HK-2 (cell line): ENCODE measurements at regions not wholly inside any gene's neighbourhood (a gene's known extent, or its start where the extent isn't known, plus 50 kb on each side); places are given as distances from the start of the nearest gene placed in this dataset.
"Not testable (repeated sequence)": the region's sequence is repeated elsewhere in the genome, so short reads cannot be mapped to it uniquely, and the experiment has no call there.

Source experiments
- DNase-seq: peaks from one replicate; pipeline ENCODE4 v3.0.0-alpha.2; 2018; ENCODE audit not compliant: unreplicated experiment

DNA sequence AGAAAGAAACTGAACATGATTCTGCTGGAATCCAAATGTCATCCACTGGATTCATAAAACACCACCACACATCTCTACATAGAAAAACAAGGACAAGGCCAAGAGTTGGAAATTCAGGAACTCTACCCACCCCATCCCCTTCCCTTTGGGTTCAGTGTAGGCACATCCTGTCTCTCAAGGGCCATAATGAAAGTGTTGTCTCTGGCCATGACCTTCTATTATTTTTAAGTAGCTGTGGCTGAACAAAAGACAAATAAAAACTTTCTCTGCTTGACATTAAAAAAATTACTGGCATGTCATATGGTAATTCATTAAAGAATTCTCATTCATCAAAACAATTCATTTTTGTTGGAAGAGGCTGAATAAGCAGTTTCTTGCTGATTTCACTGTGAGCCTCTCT is 54.9 kb upstream of the ZBTB18 start:
- DNase-seq, result no peak

DNA sequence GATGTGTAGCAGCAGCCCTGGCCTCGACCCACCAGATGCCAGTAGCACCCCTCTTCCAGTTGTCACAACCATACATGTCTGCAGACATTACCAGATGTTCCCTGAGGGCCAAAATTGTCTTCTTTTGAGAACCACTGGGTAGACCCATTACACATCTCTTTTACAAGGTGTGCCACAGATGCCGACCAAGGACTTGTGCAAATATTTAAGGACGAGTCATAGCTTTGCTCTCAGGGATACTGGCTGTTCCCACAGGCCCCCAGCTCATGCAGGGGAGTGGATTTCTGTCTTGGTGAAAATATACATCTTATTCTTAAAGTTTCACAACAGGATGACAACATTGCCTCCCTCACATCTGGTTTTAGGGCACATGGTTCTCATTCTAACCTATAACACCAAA is 59.4 kb upstream of the ZBTB18 start:
- no peak for DNase-seq

- no peak for DNase-seq
Observed at GRCh38 chr1:243984788-243985187, 66.3 kb upstream of the ZBTB18 start.

DNA sequence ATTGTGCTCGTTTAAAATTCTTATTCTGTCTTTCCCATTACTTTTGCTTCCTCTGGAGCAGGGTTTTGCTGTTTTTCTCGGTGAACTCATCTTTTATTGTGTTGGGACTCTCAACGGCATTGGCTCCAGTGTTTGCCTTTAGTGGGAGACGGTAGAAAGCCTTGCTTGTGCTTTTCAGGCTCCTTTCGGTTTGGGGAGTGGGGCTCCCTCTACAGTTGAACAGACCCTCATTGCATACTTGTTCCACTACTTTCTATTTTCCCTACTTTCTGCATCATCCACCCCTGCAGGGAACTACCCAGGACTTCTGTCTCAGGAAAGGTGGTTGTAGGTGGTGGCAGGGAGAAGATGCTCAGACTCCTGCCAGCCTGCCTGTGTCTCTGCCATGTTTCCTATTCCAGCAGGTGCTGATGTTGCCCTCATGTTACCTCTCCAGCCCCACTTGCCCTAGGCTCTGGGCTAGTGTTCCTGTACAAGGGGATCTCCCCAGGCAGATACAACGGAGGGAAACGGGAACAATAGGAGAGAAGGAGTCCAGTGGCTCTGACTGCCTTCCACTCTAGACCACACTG is 68.5 kb upstream of the ZBTB18 start:
- DNase-seq, result no peak

DNA sequence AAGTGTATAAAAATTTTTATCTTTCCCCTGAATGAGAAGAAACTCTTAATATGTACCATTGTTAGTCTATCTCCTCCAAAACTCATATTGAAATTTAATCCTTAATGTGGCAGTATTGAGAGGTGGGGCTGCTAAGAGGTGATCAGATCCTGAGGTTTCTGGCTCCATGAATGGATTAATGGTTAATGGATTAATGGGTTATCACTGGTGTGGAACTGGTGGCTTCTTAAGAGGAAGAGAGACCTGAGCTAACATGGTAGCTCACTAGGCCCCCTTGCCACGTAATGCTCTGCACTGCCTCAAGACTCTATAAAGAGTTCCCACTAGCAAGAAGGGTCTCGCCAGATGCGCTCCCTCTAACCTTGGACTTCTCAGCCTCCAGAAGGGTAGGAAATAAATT is 70.6 kb upstream of the ZBTB18 start:
- peak; percentile 27 for DNase-seq

- DNase-seq, result no peak
Observed at GRCh38 chr1:243980071-243980470, 71.0 kb upstream of the ZBTB18 start.

- no peak for DNase-seq
Observed at GRCh38 chr1:243979396-243979795, 71.7 kb upstream of the ZBTB18 start.

DNA sequence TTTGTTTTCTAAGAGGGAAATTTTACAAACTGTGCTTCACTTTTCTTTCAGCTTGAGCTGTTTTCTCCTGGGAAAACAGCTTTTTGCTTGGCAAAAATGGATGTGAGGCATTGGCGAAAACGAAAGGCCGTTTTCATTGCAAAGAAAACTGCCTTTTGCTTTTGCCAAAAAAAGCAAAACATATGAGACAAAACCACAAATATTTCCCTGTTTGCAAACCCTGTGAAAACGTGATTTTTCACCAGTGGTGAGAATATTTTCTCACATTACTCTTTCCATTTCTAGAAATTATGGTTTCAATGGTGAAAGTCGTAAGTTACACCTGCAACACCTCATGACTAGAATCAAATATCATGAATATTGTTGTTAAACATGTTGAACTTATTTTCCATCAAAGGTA is 74.0 kb upstream of the ZBTB18 start:
- DNase-seq, result no peak

DNA sequence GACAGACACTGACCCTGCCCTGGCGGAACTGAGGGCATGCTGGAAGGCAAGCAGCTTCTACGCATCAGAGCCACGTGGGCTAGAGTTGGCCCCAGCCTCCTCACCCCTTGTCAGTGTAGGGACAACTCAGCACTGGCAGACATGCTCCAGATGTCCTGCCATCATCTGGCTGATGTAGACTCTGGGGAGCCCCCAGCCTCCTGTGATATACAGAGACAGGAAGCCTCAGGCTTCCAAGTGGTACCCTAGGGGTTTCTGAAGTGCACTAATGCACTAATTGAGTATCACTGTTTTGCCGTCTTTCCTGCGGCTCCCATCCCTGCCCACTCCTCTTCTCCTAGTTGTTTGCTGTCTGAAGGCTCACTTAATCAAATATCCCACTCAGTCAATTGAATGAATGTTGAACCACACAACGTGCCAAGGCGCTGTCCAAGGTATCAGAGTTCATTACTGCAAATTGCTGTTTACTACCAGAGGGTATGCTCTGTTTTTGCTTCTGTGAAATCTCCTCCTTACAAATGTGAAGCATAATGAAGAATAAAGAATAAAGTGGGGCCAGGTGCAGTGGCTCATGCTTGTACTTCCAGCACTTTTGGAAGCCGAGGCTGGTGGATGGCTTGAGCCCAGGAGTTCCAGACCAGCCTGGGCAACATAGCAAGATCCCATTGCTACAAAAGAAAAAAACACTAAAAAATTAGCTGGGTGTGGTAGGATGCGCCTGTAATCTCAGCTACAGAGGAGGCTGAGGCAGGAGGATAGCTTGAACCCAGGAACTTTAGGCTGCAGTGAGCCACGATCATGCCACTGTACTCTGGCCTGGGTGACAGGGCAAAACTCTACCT is 76.4 kb upstream of the ZBTB18 start:
- no peak for DNase-seq

GRCh38 chr1:243973169-243973568 is 77.9 kb upstream of the ZBTB18 start:
- no peak for DNase-seq

DNA sequence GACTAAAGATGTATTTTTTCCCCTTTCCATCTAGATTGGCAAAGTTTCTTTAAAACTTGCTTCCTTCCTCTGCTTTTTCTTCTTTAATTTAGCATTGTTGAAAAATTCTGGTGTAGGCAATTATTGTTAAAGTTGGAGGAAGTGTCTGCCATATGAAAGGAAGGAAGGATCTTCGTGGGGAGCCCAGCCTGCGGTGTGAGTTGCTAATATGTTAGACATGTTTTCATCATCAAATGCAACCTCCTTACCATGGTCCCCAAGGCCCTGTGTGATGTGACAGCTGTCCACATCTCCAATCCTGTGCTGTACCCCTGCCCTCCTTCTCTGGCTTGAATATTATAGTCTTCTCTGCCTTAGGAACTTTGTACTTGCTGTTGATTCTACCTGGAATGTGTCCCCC is 81.0 kb upstream of the ZBTB18 start:
- no peak for DNase-seq

DNA sequence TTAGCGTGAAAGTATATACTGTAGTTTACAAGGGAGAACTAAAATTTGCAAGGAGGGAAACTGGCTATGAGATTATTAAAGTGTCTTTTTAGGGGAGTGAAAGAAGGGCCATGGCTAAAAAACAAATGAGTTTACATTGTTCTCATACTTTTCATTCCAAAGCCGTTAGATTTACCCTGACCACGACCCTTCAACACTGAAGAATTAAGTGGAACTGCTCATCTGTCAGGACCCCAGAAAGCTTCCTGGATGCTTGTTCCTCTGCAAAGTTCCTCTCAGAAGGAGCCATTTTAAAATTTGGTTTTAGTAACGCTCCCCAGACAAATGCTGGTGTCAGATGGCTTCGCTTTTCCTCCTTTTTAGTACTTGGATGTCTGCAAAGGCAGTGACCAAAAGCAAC is 82.7 kb upstream of the ZBTB18 start:
- DNase-seq, result peak; percentile 19

DNA sequence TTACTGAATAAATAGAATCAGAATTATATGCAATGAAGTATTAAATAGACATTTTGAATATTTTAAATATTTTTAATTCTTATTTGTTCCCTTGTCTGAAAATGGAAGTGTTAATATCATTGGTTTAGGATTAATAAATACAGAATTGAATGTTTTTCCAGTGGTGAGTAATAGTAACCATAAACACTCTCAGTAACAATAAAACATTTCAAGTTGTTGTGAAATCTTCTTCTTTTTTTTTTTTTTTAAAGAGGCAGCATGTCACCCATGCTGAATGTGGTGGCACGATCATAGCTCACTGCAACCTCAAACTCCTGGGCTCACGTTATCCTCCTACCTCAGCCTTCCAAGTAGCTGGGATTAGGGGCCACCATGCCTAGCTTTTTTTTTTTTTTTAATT is 86.2 kb upstream of the ZBTB18 start:
- no peak for DNase-seq

DNA sequence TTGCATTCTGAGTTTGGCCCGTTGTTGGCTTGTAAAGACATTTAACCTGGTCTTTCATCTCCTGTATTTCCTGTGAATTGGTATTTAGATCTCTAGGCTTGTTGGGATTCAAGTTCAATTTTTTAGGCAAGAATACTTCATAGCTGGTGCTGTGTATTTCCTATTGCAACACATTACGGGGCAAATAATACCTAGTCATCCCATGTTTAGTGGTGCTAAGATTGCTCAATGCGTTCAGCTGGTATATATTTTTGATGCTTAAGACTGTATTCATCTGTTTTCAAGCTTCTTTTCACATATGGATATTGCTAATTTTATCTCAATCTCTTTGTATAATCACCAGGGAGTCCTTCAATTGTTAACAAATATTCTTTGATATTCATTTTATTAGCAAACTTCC is 87.5 kb upstream of the ZBTB18 start:
- no peak for DNase-seq

GRCh38 chr1:243962541-243962940 is 88.5 kb upstream of the ZBTB18 start:
- DNase-seq, result no peak

- DNase-seq, result no peak
Observed at GRCh38 chr1:243959998-243960397, 91.1 kb upstream of the ZBTB18 start.

- DNase-seq, result no peak
Observed at GRCh38 chr1:243957141-243957540, 93.9 kb upstream of the ZBTB18 start.

DNA sequence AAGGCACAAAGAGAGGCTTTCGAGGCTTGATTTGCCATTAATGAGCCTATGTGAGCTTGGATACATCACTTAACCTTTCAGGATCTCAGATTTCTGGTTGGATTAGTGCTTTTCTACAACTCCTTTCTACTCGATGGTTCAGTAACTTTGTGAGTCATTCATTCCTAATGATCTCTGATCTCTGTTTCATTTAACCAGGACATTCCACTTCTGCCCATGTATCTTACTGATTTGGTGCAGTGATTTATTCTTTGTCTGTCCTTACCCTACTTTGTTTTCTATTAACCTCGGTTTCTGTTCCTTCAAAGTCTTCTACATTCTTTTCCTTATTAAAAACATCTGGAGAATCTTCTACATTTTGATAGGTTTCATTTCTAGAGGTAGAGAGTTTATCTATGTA is 94.6 kb upstream of the ZBTB18 start:
- DNase-seq, result no peak

- not testable (repeated sequence) for DNase-seq
Observed at GRCh38 chr1:243951207-243951606, 99.9 kb upstream of the ZBTB18 start.

DNA sequence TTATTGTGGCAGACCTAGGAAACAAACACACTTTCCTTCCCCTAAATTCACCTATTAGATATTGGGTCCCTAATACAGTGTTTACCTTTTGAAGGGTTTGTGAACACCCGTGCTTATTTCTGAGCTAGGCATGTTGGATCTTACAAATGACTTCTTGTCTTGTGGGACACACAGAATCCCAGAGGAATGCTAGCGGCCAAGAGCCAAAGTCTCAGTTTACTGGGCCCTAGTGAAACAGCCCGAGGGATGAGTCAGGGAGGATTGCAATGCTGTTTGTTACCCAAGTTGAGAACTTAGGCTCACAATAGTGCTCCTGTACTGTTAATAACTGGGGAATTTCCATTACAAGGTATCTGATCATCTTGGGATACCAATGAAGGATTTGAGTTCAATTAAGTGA is 100.1 kb upstream of the AKT3 start:
- peak; percentile 78 for DNase-seq

DNA sequence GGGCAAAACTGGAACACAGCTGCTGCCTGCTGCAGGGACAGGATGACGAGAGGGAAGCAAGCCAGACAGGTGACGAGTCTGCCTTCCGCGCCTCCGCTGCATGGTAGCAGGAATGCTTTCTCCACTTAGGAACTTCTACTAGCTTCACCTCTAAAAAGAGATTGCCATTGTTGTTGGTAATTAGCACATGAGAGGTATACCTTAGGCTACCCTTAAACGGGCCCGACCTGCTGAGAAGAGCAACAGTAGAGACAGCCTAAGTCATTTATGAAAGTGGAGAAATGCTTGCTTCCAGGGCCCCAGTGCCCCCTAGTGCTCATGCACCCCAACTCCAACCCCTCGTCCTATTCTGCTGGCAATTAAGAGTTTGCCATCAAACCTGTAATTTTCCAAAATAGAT is 96.9 kb upstream of the AKT3 start:
- DNase-seq, result no peak

- DNase-seq, result no peak
Observed at GRCh38 chr1:243946253-243946652, 96.2 kb upstream of the AKT3 start.

DNA sequence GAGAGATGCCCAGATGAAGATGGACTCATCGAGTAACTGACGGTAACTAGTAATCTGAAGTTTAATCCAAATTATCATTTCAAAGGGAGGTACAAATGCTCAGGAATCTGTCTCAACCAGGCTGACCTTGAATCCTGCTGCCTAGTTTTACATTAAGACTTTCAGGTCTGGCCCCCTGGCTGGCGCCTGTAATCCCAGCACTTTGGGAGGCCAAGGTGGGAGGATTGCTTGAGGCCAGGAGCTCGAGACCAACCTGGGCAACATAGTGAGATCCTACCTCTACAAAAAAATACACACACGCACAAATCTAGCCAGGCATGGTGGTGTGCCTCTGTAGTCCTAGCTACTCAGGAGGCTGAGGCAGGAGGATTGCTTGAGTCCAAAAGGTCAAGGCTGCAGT is 95.7 kb upstream of the AKT3 start:
- no peak for DNase-seq
